ENCODE measurements at regions not wholly inside any gene's neighbourhood (a gene's known extent, or its start where the extent isn't known, plus 50 kb on each side); places are given as distances from the start of the nearest gene placed in this dataset.

- Histone ChIP-seq H3K4me3 (replicated peaks in 1 of 3; ENCODE audit: insufficient read depth in 1 of 3, low read depth in 1 of 3, low read length in 3 of 3) (no peak overlapping the region), H3K36me3 (ENCODE audit: control insufficient read depth in 2 of 2, extremely low read depth in 1 of 2, insufficient read depth in 2 of 2, low read length in 2 of 2) (no peaks in the 10 kb centered on the region), H3K79me2 (ENCODE audit: control insufficient read depth, insufficient read depth, low read length) (no peaks in the 10 kb centered on the region), H3K9me1 (replicated peaks; ENCODE audit: control insufficient read depth, extremely low read depth, insufficient read depth, low read length) (no peaks in the 10 kb centered on the region), H3K9ac (replicated peaks; ENCODE audit: extremely low read depth, insufficient read depth, low read length) (no peak overlapping the region), H3K27ac (ENCODE audit: insufficient read depth, low read depth, low read length) (no peak overlapping the region), H3K4me1 (ENCODE audit: control insufficient read depth, extremely low read depth, insufficient read depth, low read length) (no peaks in the 10 kb centered on the region), H2AFZ (ENCODE audit: low read depth, low read length) (no peak overlapping the region), H3K27me3 (ENCODE audit: control insufficient read depth in 2 of 2, insufficient read depth in 2 of 2, low read length in 2 of 2) (no peaks in the 10 kb centered on the region), H3K4me2 (ENCODE audit: insufficient read depth, low read length) (no peak overlapping the region), H3K9me3 (replicated peaks; ENCODE audit: control insufficient read depth, insufficient read depth, low read length) (peaks cover 3% of the 10 kb centered on the region), H4K20me1 (replicated peaks; ENCODE audit: control insufficient read depth, extremely low read depth, insufficient read depth, low read length) (no peaks in the 10 kb centered on the region)
- BruUV-seq (replicated peaks), result no TSS peak
- FAIRE-seq (no peak), DNase-seq (ENCODE audit: low read depth, low spot score) (no peak)
- POLR2A ChIA-PET, result no interaction called here
- CTCF ChIA-PET, result no interaction called here
- TF ChIP-seq POLR2A (IDR thresholded peaks at IDR 0.05; ENCODE audit: low read depth, low read length), result no peak
- TF ChIP-seq GATA2 (IDR thresholded peaks at IDR 0.05; ENCODE audit: insufficient read depth, insufficient read length, low read depth, low read length), result no peak
- TF ChIP-seq EZH2 (IDR thresholded peaks at IDR 0.05; ENCODE audit: borderline replicate concordance, low read depth, low read length, severe bottlenecking), result no peak
- TF ChIP-seq POLR2AphosphoS5 (IDR thresholded peaks at IDR 0.05; ENCODE audit: insufficient read depth, low read depth, low read length), result no peak
- no peak for TF ChIP-seq FOS (IDR thresholded peaks at IDR 0.05; ENCODE audit: borderline replicate concordance, insufficient read depth, low read length)
- TF ChIP-seq CTCF (IDR thresholded peaks at IDR 0.05; ENCODE audit: extremely low read depth in 1 of 2, insufficient read depth in 1 of 2, low read depth in 1 of 2, low read length in 2 of 2), result no peak
- TF ChIP-seq MYC (IDR thresholded peaks at IDR 0.05; ENCODE audit: low read depth, low read length), result no peak
- dilution Hi-C loops (cut with MboI; ENCODE audit: extremely low pct_ligation_motif_present, low sequenced_read_pairs), result no loop called here
- intact Hi-C loops (cut with micrococcal nuclease), result no loop called here
These were observed 283.9 kb upstream of the CNTN5 start for GRCh38 chr11:98736833-98737232.

- no peaks in the 10 kb centered on the region for H3K9me1 ChIP-seq (replicated peaks; ENCODE audit: control insufficient read depth, extremely low read depth, insufficient read depth, low read length)
- peaks cover 3% of the 10 kb centered on the region for H3K9me3 ChIP-seq (replicated peaks; ENCODE audit: control insufficient read depth, insufficient read depth, low read length)
- no peaks in the 10 kb centered on the region for H3K27me3 ChIP-seq (ENCODE audit: control insufficient read depth in 2 of 2, insufficient read depth in 2 of 2, low read length in 2 of 2)
- H3K9ac ChIP-seq (replicated peaks; ENCODE audit: extremely low read depth, insufficient read depth, low read length), result no peak overlapping the region
- no peak for TF ChIP-seq GATA2 (IDR thresholded peaks at IDR 0.05; ENCODE audit: insufficient read depth, insufficient read length, low read depth, low read length)
- TF ChIP-seq POLR2A (IDR thresholded peaks at IDR 0.05; ENCODE audit: low read depth, low read length), result no peak
- TF ChIP-seq FOS (IDR thresholded peaks at IDR 0.05; ENCODE audit: borderline replicate concordance, insufficient read depth, low read length), result no peak
- TF ChIP-seq MAX (IDR thresholded peaks at IDR 0.05; ENCODE audit: insufficient read depth, insufficient read length), result no peak
- no peak for TF ChIP-seq CTCF (IDR thresholded peaks at IDR 0.05; ENCODE audit: extremely low read depth in 1 of 2, insufficient read depth in 1 of 2, low read depth in 1 of 2, low read length in 2 of 2)
- TF ChIP-seq JUN (IDR thresholded peaks at IDR 0.05; ENCODE audit: borderline replicate concordance, insufficient read depth, insufficient read length, low read depth), result no peak
- no peak for TF ChIP-seq MYC (IDR thresholded peaks at IDR 0.05; ENCODE audit: low read depth, low read length)
- no peak for TF ChIP-seq EZH2 (IDR thresholded peaks at IDR 0.05; ENCODE audit: borderline replicate concordance, low read depth, low read length, severe bottlenecking)
- TF ChIP-seq POLR2AphosphoS5 (IDR thresholded peaks at IDR 0.05; ENCODE audit: insufficient read depth, low read depth, low read length), result no peak
- H3K4me1 ChIP-seq (ENCODE audit: control insufficient read depth, extremely low read depth, insufficient read depth, low read length), result no peaks in the 10 kb centered on the region
- H4K20me1 ChIP-seq (replicated peaks; ENCODE audit: control insufficient read depth, extremely low read depth, insufficient read depth, low read length), result no peaks in the 10 kb centered on the region
- no peak overlapping the region for H3K4me3 ChIP-seq (replicated peaks in 1 of 3; ENCODE audit: insufficient read depth in 1 of 3, low read depth in 1 of 3, low read length in 3 of 3)
- ChIA-PET POLR2A (no interaction called here), CTCF (no interaction called here)
- dilution Hi-C loops (cut with MboI; ENCODE audit: extremely low pct_ligation_motif_present, low sequenced_read_pairs) (no loop called here), intact Hi-C loops (cut with micrococcal nuclease) (no loop called here)
- no peaks in the 10 kb centered on the region for H3K79me2 ChIP-seq (ENCODE audit: control insufficient read depth, insufficient read depth, low read length)
- no peak overlapping the region for H3K27ac ChIP-seq (ENCODE audit: insufficient read depth, low read depth, low read length)
- H3K36me3 ChIP-seq (ENCODE audit: control insufficient read depth in 2 of 2, extremely low read depth in 1 of 2, insufficient read depth in 2 of 2, low read length in 2 of 2), result no peaks in the 10 kb centered on the region
- DNase-seq (ENCODE audit: low read depth, low spot score) (no peak), FAIRE-seq (no peak)
- BruUV-seq (replicated peaks), result no TSS peak
- no peak overlapping the region for H3K4me2 ChIP-seq (ENCODE audit: insufficient read depth, low read length)
- H2AFZ ChIP-seq (ENCODE audit: low read depth, low read length), result no peak overlapping the region
These were observed 280.4 kb upstream of the CNTN5 start for GRCh38 chr11:98740321-98740720.

Measured in endothelial cell of umbilical vein (primary cell).